Activated naive CD8-positive, alpha-beta T cell treated with anti-CD3 and anti-CD28 coated beads for 36 hours (primary cell): ENCODE measurements at regions not wholly inside any gene's neighbourhood (a gene's known extent, or its start where the extent isn't known, plus 50 kb on each side); places are given as distances from the start of the nearest gene placed in this dataset.
"Not testable (repeated sequence)": the region's sequence is repeated elsewhere in the genome, so short reads cannot be mapped to it uniquely, and the experiment has no call there.

Source experiments
- DNase-seq: peaks from one replicate; pipeline ENCODE4 v3.0.0; 2021
- H3K27ac Mint-ChIP-seq: one replicate; pipeline ENCODE4 v1.8.0; 2022; ENCODE audit warnings: mild to moderate bottlenecking, moderate library complexity, mixed read lengths
- H3K27me3 Mint-ChIP-seq: one replicate; pipeline ENCODE4 v1.8.0; 2022; ENCODE audit warnings: mild to moderate bottlenecking, mixed read lengths
- H3K36me3 Mint-ChIP-seq: one replicate; pipeline ENCODE4 v1.8.0; 2021; ENCODE audit warnings: mild to moderate bottlenecking, mixed read lengths
- H3K4me1 Mint-ChIP-seq: one replicate; pipeline ENCODE4 v1.8.0; 2021; ENCODE audit warnings: mixed read lengths
- H3K4me3 Mint-ChIP-seq: one replicate; pipeline ENCODE4 v1.8.0; 2022; ENCODE audit warnings: mild to moderate bottlenecking, moderate library complexity, mixed read lengths
- H3K9me3 Mint-ChIP-seq: one replicate; pipeline ENCODE4 v1.8.0; 2022; ENCODE audit warnings: mixed read lengths

DNA sequence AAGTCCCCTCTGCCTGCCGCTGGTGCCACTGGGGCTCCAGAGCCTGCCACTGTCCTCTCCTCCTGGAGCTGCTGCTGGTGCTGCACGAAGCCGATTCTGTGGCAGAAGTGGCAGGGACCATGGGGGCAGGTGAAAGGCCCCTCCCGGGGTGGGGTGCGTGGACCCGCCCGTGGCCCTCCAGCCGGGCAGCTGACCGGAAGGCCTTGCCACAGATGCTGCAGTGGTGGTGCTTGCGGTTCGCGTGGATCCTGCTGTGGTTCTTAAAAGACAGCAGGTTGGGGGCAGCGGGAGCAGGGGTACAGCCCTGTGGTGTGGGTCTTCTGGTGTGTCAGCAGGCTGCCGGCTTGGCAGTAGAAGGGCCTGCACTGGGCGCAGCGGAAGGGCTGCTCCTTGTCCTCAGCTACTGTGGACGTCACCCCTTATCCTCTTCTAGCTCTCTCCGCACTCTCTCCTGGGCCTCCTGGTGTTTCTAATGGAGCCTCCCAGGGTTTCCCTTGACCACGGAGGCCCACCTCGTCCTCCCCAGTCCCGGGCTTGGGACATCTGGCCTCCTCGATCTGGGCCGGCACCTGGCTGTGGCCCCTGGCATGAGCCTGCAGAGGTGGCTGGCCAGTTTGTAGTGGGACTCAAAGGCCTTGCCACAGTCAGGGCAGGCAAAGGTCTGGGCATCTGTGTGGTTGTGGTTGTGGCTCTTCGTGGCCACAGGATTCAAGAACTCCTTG, 380.4 kb downstream of the OLFM4 start:
- Mint-ChIP-seq H3K4me3 (no peak overlapping the region), H3K36me3 (no peaks in the 10 kb centered on the region), H3K4me1 (no peaks in the 10 kb centered on the region), H3K9me3 (no peaks in the 10 kb centered on the region), H3K27me3 (no peaks in the 10 kb centered on the region), H3K27ac (no peak overlapping the region)
- no peak for DNase-seq

- H3K27ac Mint-ChIP-seq = no peak overlapping the region
- no peaks in the 10 kb centered on the region for H3K9me3 Mint-ChIP-seq
- no peak overlapping the region for H3K4me3 Mint-ChIP-seq
- no peaks in the 10 kb centered on the region for H3K27me3 Mint-ChIP-seq
- no peak for DNase-seq
- no peaks in the 10 kb centered on the region for H3K36me3 Mint-ChIP-seq
- H3K4me1 Mint-ChIP-seq = no peaks in the 10 kb centered on the region
Observed at GRCh38 chr13:53411463-53411862, 382.9 kb downstream of the OLFM4 start.

DNA sequence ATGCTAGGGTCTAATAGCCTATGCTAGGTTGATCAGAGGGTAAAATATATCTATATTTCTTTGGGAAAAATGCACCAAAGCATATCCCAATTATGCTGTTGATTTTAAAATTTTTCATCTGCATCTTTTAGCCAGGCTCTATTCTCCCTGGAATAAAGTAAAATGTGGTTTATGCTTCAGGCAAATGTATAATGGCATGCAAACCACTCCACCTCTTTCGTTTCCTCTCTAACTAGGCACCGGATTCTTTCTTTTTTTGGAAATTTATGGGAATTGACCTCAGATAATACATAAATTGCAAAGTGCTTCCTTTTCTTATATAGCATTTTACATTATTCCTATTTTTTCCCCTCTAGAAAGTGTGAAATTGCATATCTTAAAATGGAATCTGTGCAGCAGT, 386.5 kb downstream of the OLFM4 start:
- no peak overlapping the region for H3K27ac Mint-ChIP-seq
- H3K4me3 Mint-ChIP-seq = no peak overlapping the region
- no peaks in the 10 kb centered on the region for H3K27me3 Mint-ChIP-seq
- no peaks in the 10 kb centered on the region for H3K4me1 Mint-ChIP-seq
- no peaks in the 10 kb centered on the region for H3K9me3 Mint-ChIP-seq
- no peaks in the 10 kb centered on the region for H3K36me3 Mint-ChIP-seq
- DNase-seq = no peak

- Mint-ChIP-seq H3K36me3 (no peaks in the 10 kb centered on the region), H3K4me1 (no peaks in the 10 kb centered on the region), H3K4me3 (no peak overlapping the region), H3K27ac (no peak overlapping the region), H3K9me3 (no peaks in the 10 kb centered on the region), H3K27me3 (no peaks in the 10 kb centered on the region)
- DNase-seq = no peak
Observed at GRCh38 chr13:53417601-53418000, 389.0 kb downstream of the OLFM4 start.

DNA sequence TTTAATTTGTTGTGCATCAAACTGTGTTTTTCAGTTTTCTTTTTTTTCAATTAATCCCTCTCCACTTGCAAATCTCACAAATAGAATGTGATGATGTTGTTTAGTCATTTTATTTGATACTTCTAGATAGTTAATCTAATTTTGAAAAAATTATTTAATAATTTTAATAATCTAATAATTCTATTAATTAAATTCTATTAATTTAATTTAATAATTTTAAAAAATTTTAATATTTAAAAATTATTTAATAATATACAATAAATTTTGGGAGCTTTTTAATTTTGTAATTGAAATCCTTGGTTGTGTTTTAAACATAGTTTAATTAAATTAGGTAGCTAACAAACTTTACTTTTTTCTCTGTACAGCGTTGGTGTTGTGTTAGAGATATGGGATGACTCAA, 393.8 kb downstream of the OLFM4 start:
- Mint-ChIP-seq H3K27me3 (no peaks in the 10 kb centered on the region), H3K36me3 (no peaks in the 10 kb centered on the region), H3K4me3 (no peak overlapping the region), H3K4me1 (no peaks in the 10 kb centered on the region), H3K27ac (no peak overlapping the region), H3K9me3 (peaks cover 1% of the 10 kb centered on the region)
- no peak for DNase-seq

DNA sequence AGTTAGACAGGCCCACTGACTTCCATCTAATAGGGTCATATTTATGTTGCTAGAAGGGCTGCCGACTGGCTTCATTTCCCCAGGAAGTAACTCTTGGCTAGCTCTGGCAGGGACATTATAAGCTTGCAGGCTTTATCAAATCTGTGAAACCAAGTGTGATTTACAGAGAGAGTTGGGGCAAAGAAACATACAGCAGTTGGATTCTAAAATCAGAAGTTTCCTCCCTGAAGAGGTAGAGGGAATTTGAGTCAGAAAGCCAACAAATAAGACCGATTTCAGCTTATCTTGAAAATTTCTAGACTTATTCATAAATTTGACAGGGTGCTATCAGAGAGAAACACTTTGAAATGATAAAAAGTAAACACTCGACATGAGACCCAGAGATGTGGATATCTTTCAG, 407.8 kb downstream of the OLFM4 start:
- no peak for DNase-seq
- Mint-ChIP-seq H3K36me3 (no peaks in the 10 kb centered on the region), H3K9me3 (peaks cover 2% of the 10 kb centered on the region), H3K27me3 (no peaks in the 10 kb centered on the region), H3K27ac (no peak overlapping the region), H3K4me1 (no peaks in the 10 kb centered on the region), H3K4me3 (no peak overlapping the region)

DNA sequence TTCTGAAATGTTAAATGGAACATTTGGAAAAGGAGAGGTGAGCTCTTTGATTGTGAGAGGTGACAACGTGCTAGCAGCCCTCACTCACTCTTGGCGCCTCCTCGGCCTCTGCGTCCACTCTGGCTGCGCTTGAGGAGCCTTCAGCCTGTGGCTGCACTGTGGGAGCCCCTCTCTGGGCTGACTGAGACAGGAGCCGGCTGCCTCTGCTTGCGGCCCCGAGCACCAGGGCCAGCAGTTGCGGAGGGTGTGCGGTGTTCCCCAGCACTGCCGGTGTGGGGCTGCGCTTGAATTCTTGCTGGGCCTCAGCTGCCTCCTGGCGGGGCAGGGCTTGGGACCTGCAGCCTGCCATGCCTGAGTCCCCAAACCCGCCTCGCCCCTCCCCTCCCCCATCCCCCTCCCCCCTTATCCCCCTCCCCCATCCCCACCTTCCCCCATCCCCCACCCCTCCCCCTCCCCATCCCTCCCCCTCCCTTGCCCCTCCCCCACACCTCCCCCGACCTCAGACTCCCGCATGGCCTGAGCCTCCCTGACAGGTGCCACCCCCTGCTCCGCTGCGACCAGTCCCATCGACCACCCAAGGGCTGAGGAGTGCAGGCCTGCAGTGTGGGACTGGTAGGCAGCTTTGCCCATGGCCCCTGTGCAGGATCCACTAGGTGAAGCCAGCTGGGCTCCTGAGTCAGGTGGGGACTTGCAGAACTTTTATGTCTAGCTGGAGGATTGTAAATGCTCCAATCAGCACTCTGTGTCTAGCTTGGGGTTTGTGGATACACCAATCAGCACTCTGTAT, 411.0 kb downstream of the OLFM4 start:
- no peak for DNase-seq

DNA sequence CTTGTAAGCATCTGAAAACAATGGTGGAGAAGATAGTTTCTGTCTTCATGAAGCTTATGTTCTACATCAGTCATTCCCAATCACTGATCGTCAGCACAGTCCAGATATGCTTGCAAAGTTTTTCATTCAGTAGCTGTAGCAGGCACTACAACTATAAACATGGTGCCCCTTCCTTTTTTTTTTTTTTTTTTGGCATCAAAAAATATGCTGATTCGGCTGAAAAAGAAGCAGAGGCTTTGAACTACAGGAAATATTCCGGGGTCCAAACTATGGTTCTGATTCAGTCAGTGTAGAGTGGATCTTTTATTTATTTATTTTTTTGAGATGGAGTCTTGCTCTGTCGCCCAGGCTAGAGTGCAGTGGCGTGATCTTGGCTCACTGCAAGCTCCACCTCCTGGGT, 414.4 kb downstream of the OLFM4 start:
- no peaks in the 10 kb centered on the region for H3K27me3 Mint-ChIP-seq
- no peaks in the 10 kb centered on the region for H3K9me3 Mint-ChIP-seq
- H3K4me3 Mint-ChIP-seq = no peak overlapping the region
- H3K36me3 Mint-ChIP-seq = no peaks in the 10 kb centered on the region
- H3K4me1 Mint-ChIP-seq = no peaks in the 10 kb centered on the region
- no peak overlapping the region for H3K27ac Mint-ChIP-seq
- DNase-seq = no peak

More for the DNA sequence above, 411.0 kb downstream of the OLFM4 start:
- Mint-ChIP-seq H3K36me3 (no peaks in the 10 kb centered on the region), H3K27ac (no peak overlapping the region), H3K9me3 (no peaks in the 10 kb centered on the region), H3K4me3 (no peak overlapping the region), H3K4me1 (no peaks in the 10 kb centered on the region), H3K27me3 (no peaks in the 10 kb centered on the region)

- DNase-seq = no peak
- H3K27ac Mint-ChIP-seq = no peak overlapping the region
Observed at GRCh38 chr13:53445686-53446085, 417.1 kb downstream of the OLFM4 start.

DNA sequence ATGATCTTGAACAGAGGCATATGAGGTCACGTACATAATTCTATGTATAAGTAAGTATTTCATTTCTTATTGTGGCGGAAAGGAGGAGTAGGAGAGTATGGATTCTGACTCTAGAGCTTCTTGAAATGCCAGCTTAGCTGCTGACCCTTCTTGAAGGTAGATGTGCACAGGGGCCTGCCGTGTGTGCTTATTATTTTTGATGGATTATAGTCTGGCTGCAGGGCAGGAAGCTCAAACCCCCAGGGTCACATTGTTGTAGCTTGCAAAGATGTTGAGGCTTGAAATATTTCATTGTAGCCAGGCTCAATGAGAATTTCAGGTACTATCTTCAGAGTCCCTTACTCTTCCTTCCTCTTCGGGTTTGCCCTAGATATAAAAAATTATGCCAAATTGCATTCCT, 418.8 kb downstream of the OLFM4 start:
- Mint-ChIP-seq H3K4me3 (no peak overlapping the region), H3K27ac (no peak overlapping the region), H3K4me1 (no peaks in the 10 kb centered on the region), H3K27me3 (no peaks in the 10 kb centered on the region), H3K9me3 (peaks cover 18% of the 10 kb centered on the region), H3K36me3 (no peaks in the 10 kb centered on the region)
- DNase-seq = no peak

More at GRCh38 chr13:53445686-53446085, 417.1 kb downstream of the OLFM4 start:
- Mint-ChIP-seq H3K9me3 (peaks cover 14% of the 10 kb centered on the region), H3K4me3 (no peak overlapping the region), H3K36me3 (no peaks in the 10 kb centered on the region), H3K4me1 (no peaks in the 10 kb centered on the region), H3K27me3 (no peaks in the 10 kb centered on the region)

- Mint-ChIP-seq H3K27me3 (no peaks in the 10 kb centered on the region), H3K27ac (no peak overlapping the region), H3K9me3 (peaks cover 18% of the 10 kb centered on the region), H3K36me3 (no peaks in the 10 kb centered on the region), H3K4me3 (no peak overlapping the region), H3K4me1 (no peaks in the 10 kb centered on the region)
- DNase-seq = no peak
Observed at GRCh38 chr13:53447863-53448262, 419.2 kb downstream of the OLFM4 start.

DNA sequence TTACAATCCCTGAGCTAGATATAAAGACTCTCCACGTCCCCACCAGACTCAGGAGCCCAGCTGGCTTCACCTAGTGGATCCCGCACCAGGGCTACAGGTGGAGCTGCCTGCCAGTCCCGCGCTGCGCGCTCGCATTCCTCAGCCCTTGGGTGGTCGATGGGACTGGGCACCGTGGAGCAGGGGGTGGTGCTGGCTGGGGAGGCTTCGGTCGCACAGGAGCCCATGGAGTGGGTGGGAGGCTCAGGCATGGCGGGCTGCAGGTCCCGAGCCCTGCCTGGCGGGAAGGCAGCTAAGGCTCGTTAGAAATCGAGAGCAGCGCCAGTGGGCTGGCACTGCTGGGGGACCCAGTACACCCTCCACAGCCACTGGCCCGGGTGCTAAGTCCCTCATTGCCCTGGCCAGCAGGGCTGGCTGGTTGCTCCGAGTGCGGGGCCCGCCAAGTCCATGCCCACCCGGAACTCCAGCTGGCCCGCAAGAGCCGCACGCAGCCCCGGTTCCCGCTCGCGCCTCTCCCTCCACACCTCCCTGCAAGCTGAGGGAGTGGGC, 423.7 kb downstream of the OLFM4 start:
- H3K36me3 Mint-ChIP-seq, H3K4me1 Mint-ChIP-seq, H3K27ac Mint-ChIP-seq, H3K27me3 Mint-ChIP-seq, H3K4me3 Mint-ChIP-seq, DNase-seq: not testable (repeated sequence)
- peaks cover 20% of the 10 kb centered on the region for H3K9me3 Mint-ChIP-seq

GRCh38 chr13:53460796-53461195, 432.2 kb downstream of the OLFM4 start:
- H3K27me3 Mint-ChIP-seq = no peaks in the 10 kb centered on the region
- peaks cover 5% of the 10 kb centered on the region for H3K9me3 Mint-ChIP-seq
- no peak overlapping the region for H3K27ac Mint-ChIP-seq
- H3K4me1 Mint-ChIP-seq = no peaks in the 10 kb centered on the region
- DNase-seq = no peak
- no peak overlapping the region for H3K4me3 Mint-ChIP-seq
- H3K36me3 Mint-ChIP-seq = no peaks in the 10 kb centered on the region

GRCh38 chr13:53463106-53463505, 434.5 kb downstream of the OLFM4 start:
- peaks cover 4% of the 10 kb centered on the region for H3K9me3 Mint-ChIP-seq
- DNase-seq = no peak
- H3K36me3 Mint-ChIP-seq = no peaks in the 10 kb centered on the region
- no peak overlapping the region for H3K4me3 Mint-ChIP-seq
- H3K4me1 Mint-ChIP-seq = no peaks in the 10 kb centered on the region
- no peak overlapping the region for H3K27ac Mint-ChIP-seq
- H3K27me3 Mint-ChIP-seq = no peaks in the 10 kb centered on the region

- no peaks in the 10 kb centered on the region for H3K4me1 Mint-ChIP-seq
- no peaks in the 10 kb centered on the region for H3K36me3 Mint-ChIP-seq
- no peak overlapping the region for H3K27ac Mint-ChIP-seq
- peaks cover 4% of the 10 kb centered on the region for H3K9me3 Mint-ChIP-seq
- no peak for DNase-seq
- H3K27me3 Mint-ChIP-seq = no peaks in the 10 kb centered on the region
- no peak overlapping the region for H3K4me3 Mint-ChIP-seq
Observed at GRCh38 chr13:53466576-53466975, 438.0 kb downstream of the OLFM4 start.

DNA sequence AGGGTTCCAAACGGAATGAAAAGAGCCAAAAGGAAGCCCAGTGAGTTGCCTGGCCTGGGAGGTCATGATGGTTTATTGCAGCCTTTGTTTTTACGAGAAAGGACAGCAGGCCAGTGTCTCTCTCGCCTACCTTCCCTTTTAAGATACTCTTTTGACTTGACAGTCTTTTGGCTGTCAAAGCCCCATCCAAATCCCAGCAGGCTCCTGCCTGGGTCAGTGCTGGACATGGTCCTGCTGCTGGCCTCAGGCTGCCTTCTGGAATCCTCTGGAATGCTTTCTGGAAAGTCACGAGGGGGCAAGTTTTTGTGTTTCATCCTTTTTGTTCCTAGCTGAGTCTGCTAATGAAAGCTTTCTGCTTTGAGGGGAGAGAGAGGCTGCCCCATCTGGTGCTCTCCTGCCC, 444.8 kb downstream of the OLFM4 start:
- DNase-seq = no peak
- Mint-ChIP-seq H3K27ac (no peak overlapping the region), H3K27me3 (no peaks in the 10 kb centered on the region), H3K4me3 (no peak overlapping the region), H3K4me1 (no peaks in the 10 kb centered on the region), H3K36me3 (no peaks in the 10 kb centered on the region), H3K9me3 (peaks cover 2% of the 10 kb centered on the region)
